Skin of body (tissue), 1 donor: ENCODE measurements at regions not wholly inside any gene's neighbourhood (a gene's known extent, or its start where the extent isn't known, plus 50 kb on each side); places are given as distances from the start of the nearest gene placed in this dataset.
A peak's percentile ranks its signal among the peaks of the same experiment; 100 is the strongest.
"Not testable (repeated sequence)": the region's sequence is repeated elsewhere in the genome, so short reads cannot be mapped to it uniquely, and the experiment has no call there.

ENCODE experiments used
- DNase-seq: peaks from one replicate; lab custom pipeline; 2025; lab: John Stamatoyannopoulos, UW

GRCh38 chr5:147080391-147080790 is 154.4 kb upstream of the STK32A start:
- no peak for DNase-seq

GRCh38 chr5:147081311-147081764 is 153.5 kb upstream of the STK32A start:
- no peak for DNase-seq

DNA sequence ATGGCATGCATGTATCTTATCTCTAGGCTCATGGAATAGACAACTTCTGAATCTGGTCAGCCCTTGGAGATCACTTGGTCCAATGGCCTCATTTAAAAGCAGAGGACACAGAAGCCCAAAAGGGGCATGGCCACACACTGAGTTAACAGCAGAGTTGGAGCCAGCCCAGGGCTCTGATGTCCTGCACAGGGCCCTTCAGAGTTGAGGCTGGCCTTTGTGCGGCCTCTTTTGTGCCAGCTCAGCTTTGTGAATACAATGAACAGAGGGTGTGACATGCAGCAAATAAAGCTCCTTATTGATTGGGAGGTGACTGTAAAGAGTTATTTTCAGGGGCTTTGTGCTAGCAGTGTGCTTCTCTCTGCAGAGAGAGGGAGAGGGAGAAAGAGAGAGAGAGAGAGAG is 150.1 kb upstream of the STK32A start:
- DNase-seq: no peak

DNA sequence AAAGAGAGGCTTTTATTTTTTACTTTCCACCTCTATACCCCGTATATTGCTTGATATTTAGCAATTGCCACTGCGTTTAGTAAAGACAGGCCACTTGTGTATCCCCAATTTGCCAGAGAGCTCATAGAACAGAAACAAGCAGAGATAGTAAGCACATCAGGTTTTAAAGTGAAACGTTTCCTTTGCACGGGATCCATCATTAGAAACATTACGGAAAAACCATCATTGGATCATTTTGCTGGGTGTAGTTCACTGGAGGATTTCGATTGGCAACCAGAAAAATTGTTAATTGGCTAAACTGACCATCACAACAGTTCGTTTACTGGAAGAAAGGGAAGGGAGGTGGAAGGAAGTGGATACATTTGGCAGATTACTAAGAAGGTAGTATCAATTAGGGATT is 149.4 kb upstream of the STK32A start:
- no peak for DNase-seq

DNA sequence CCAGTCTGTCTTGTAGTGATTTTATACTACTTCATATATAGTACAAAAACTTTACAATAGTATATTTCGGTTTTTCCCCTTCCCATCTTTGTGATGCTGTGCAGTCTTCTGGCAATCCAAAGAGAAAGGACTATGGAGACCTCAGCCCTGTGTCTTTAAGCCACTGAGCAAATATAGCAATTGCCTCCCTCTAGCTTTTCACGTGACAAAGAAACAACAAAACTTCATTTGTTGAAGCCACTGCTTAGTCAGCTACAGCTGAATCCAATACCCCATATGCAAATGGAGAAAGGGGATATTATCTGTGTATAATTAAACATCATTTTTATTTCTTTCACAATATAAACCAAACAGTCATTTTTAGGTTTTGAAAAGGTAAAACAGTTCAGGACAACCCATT is 142.8 kb upstream of the STK32A start:
- DNase-seq: no peak

- DNase-seq: no peak
Observed at GRCh38 chr5:147093138-147093537, 141.7 kb upstream of the STK32A start.

DNA sequence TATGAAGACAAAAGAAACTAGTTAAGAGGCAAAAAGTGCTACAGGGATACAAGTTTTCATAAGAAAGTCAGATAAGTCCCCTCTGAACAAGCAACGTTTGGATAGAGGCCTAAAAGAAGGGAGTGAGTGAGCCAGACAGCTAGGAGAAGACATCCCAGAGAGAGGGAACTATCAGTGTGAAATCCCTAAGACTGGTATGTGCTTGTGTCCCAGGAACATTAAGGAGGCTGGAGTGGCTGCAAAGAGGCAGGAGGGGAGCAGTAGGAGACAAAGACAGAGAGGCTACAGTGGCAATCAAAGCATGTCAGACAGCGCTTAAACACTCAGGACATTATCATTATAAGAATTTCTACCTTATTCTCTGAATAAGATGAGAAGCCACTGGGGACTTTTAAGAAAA is 139.1 kb upstream of the STK32A start:
- no peak for DNase-seq

DNA sequence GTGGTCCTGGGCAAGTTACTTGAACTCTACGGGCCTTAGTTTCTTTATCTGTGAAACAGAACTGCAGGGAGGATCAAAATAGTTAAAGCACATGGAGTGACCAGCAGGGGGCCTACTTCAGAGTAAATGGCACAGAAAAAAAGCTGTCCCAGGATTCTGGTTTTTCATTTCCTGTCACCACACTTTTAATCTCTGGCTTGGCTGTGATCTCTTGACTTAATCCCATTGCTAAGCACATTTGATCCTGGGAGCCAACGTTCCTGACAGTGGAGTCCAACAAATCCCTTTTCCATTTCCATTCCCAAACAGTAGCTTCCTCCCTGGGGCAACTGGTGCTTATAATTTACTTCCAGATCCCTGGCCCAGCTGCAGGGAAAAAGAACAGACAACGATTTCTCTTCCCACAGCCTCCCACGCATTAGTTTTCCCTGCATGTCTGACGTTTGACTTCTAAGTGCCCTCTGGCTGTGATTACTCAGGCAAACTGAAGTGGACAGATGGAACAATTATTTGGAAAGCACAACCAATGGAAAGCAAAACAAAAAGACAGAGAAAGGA is 136.5 kb upstream of the STK32A start:
- DNase-seq: peak; percentile 30

- DNase-seq: no peak
Observed at GRCh38 chr5:147101659-147102369, 133.0 kb upstream of the STK32A start.

DNA sequence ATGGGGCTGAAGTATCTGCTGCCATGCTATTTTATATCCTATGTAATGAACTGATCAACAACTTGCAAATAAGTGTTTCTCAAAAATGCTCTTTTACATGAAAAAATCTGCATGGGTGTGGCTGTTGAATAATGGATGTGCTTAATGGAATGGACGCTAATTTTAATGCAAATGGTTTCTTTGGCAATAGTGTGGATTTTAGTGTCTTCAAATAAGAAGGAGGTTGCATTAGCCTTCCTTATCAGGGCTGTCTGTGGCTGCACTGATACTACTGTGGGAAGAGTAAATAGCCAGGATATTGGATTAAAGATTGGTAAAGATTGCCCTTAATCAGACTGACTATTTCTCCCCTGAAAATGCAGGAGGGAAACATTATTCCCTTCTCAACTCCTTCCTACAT is 121.9 kb upstream of the STK32A start:
- DNase-seq: no peak

DNA sequence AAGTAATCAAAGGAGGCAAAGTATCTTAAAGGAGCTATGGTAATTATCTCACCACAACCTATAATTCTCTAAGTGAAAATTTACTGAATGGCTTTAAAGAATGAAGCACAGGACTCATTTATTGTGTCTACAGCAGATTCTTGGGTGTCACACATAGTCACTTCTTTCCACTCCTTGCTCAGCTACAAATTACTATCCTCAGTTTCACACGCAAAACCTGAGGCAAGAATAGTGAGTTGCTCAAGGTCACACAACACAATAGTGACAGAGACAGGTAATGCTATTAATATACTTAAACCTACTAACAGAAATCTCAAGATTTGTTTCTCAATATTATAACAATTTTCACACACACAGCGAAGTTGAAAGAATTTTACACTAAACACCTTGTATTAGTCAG is 120.9 kb upstream of the STK32A start:
- DNase-seq: no peak

DNA sequence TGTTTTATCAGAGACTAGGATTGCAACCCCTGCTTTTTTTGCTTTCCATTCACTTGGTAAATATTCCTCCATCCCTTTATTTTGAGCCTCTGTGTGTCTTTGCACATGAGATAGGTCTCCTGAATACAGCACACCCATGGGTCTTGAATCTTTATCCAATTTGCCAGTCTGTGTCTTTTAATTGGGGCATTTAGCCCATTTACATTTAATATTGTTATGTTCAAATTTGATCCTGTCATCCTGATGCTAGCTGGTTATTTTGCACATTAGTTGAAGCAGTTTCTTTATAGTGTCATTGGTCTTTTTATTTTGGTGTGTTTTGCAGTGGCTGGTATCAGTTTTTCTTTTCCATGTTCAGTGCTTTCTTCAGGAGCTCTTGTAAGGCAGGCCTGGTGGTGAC is 95.1 kb upstream of the STK32A start:
- not testable (repeated sequence) for DNase-seq

GRCh38 chr5:147140558-147140957 is 94.3 kb upstream of the STK32A start:
- no peak for DNase-seq

- not testable (repeated sequence) for DNase-seq
Observed at GRCh38 chr5:147141580-147141979, 93.2 kb upstream of the STK32A start.

DNA sequence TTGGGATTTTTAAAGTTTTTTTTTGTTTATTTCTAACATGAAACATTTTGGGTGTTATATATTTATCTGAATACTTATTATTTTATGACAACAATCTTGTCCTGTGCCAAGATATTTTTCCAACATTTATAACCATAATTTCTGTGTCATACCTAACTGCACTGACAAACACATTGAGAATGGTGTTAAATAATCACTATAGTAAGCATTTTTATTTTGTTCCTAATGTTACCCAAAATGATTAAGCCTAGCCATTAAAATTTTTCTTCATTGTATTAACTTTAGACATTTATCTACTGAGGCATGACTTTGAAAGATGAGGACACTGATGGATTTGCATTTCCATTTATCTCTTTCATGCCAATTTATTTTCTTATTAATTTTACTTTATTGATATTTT is 91.6 kb upstream of the STK32A start:
- no peak for DNase-seq

GRCh38 chr5:147145328-147145727 is 89.5 kb upstream of the STK32A start:
- no peak for DNase-seq

DNA sequence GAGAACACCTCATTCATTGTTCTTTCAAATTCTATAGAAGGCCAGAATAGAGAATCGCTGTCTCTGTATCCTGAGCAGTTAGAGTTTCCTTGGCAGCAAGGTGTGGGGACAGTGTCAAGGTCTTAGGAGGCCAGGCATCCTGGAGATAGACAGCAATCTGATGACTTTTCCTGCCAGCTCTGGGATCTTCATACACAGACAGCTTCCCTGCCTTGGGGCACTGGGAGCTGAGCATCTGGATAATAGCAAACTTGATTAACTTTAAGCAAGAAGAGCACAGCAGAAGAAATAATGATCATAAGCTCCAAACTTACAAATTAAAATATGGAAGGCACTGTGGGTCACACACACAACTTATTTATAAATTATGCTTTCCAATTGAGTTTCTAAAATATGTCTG is 86.1 kb upstream of the STK32A start:
- DNase-seq: no peak

DNA sequence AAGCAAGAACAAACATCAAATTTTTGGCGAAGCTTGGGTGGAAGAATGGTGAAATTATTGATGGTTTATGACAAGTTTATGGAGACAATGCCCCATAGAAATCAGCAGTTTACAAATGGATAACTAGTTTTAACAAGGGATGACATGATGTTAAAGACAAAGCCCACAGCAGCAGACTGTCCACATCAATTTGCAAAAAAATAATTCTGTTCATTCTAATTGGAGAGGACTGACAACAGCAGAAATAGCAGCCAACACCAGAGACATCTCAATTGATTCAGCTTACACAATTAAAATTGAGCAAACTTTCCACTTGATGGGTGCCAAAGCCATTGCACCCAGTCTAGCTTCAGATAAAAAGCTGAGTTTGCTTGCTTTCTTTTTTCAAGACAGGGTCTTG is 82.7 kb upstream of the STK32A start:
- DNase-seq: no peak

GRCh38 chr5:147154809-147155208 is 80.0 kb upstream of the STK32A start:
- DNase-seq: no peak

- DNase-seq: no peak
Observed at GRCh38 chr5:147156012-147156411, 78.8 kb upstream of the STK32A start.

GRCh38 chr5:147160902-147161700 is 73.7 kb upstream of the STK32A start:
- no peak for DNase-seq

DNA sequence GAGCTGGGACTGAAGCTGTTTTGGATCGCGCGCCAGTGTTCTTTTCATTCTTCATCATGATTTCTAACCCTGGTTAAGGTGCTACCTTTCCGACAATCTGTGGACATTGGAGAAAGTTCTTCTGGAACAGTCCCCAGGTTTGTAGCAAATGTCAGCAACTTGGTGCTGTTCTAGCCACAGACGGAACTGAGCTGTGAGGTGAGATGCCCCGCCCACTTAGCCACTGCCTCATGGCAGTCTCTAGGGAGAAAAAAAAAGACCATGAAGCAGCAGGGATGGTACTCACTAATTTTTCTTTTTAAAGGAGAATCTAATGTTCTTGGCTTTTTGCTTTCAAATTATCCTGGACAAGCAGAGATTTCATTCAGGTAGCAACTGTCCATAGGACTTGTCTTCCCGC is 72.1 kb upstream of the STK32A start:
- no peak for DNase-seq

GRCh38 chr5:147167529-147167928 is 67.3 kb upstream of the STK32A start:
- no peak for DNase-seq
